Stimulated activated CD4-positive, alpha-beta T cell treated with anti-CD3 and anti-CD28 coated beads, TNF-alpha, amount 100 ng/mL, for 24 hours (primary cell): ENCODE measurements at regions not wholly inside any gene's neighbourhood (a gene's known extent, or its start where the extent isn't known, plus 50 kb on each side); places are given as distances from the start of the nearest gene placed in this dataset.
"Not testable (repeated sequence)": the region's sequence is repeated elsewhere in the genome, so short reads cannot be mapped to it uniquely, and the experiment has no call there.

Source experiments
- DNase-seq, 3 experiments: peaks; one replicate each; pipeline ENCODE4 v3.0.0-alpha.2; 2020; ENCODE audit warnings: low read depth in 3 of 3

DNA sequence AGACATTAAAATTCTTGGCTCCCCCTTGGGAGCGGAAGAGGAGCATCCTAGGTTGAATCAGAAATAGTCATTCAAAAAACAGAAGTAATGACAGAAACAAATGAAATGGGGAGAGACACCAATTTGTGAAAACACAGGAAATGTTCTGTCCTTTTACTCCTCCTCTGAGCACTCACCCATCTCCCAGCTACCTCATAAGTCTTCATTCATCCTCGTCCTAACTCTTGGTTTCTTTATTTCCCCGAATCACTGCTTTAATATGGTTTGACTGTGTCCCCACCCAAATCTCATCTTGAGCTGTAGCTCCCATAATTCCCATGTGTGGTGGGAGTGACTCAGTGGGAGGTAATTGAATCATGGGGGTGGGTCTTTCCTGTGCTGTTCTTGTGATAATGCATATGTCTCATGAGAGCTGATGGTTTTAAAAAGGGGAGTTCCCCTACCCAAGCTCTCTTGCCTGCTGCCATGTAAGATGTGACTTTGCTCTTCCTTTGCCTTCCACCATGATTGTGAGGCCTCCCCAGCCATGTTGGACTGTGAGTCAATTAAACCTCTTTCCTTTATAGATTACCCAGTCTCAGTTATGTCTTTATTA is 579.7 kb upstream of the CBLB start:
- DNase-seq = not testable (repeated sequence)

DNA sequence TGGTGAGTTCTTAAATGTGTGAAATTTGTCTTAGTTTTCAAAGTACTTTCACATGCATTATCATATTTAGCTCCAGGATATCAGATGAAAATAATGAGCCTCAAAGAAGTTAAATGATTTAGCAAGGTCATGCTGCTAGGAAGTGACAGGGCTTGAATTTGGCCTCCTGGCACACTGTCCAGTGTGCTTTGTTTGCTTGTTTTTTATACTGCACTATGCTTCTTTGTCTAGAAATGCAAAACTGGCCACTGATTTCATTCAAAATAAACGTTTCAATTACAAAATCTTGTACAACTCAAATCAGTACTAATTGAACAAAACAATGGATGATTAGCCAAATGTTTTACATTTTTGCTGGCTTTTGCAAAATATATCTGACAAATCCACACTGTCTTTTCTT is 583.3 kb upstream of the CBLB start:
- DNase-seq = no peak

DNA sequence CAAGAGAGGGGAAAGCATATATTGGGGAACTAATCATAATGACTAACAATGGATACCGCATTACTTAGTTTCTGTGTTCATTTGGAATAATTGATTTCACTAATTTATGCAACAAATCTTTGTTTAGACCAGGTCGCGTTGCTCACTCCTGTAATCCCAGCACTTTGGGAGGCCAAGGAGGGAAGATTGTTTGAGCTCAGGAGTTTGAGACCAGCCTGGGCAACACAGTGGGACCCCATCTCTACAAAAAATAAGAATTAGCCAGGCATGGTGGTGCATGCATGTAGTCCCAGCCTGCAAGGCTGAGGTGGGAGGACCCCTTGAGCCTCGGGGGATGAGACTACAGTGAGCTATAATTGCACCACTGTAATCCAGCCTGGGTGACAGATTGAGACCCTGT is 585.7 kb upstream of the CBLB start:
- DNase-seq = no peak

DNA sequence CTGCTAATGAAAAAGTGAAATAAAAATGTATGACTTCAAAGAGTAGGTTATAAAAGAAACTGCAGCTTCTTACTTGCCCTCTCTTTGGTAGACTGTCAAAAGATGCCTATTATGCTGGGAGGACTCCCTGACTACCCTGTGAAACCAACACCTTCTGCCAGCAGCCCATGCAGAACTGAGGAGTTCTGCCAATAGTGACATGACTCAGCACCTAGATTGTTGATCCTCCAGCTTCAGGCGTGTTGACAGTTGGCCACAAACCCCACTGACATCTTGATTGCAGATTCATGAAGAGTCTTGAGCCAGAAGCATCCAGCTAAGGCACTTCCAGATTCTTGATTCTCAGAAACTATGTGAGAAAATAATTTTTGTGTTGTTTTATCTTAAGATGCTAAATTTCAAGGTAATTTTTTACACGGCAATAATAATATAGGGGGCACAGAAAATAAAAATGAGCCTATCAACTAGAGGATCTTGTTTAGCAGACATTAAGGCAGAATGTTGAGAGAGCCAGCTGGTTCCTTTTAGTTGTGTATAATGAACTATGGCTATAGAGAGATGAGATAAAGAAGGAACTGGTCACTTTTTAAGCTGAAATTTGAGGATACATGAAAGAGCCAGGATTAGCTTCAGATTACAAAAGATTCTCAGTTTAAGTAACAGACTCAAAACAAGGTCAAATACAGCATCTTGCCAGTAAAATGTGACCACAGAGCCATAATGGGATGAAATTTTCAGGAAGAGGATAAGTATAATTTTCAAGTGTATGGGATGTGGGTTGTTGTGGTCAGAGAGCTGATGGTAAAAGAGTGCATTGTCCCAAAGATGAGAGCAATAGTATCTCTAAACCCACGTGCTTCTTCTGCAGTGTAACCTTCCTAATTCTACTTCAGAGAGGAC is 588.7 kb upstream of the CBLB start:
- DNase-seq = peak in 1 of 3 experiments; percentile 16

DNA sequence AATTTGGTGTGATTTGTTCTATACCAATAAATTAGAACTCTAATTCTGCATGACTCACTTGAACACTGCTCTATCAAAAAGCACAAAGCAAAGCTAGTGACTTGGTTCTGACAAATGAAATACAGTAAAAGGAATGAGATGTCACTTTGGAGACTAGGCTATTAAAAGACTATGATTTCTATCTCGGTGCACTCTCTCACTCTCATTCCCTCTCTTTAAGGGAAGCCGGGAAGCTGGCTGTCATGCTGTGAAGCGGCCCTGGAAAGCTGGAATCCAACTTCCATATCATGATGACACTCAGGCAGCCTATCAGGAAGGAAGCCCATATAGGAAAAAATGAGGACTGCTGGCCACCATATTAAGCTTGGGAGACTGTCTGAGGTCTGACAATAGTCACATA is 590.1 kb upstream of the CBLB start:
- no peak for DNase-seq

DNA sequence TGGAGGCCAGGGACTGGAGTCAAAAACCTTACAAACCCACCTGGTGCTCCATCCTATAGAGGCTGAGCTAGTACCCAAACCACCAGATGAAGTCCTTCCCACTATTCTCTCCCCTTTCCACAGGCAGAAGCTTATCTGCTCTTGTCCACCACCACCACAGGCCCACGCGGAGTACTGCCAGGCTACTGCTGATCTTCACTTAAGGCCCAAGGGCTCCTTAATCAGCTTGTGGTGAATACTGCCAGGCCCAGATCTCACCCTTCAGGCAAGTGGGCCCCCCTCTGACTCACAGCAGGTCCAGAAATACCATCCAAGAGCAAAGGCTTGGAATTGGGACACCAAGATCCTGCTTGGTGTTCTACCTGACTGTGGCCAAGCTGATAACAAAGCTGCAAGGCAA is 598.1 kb upstream of the CBLB start:
- DNase-seq = no peak

DNA sequence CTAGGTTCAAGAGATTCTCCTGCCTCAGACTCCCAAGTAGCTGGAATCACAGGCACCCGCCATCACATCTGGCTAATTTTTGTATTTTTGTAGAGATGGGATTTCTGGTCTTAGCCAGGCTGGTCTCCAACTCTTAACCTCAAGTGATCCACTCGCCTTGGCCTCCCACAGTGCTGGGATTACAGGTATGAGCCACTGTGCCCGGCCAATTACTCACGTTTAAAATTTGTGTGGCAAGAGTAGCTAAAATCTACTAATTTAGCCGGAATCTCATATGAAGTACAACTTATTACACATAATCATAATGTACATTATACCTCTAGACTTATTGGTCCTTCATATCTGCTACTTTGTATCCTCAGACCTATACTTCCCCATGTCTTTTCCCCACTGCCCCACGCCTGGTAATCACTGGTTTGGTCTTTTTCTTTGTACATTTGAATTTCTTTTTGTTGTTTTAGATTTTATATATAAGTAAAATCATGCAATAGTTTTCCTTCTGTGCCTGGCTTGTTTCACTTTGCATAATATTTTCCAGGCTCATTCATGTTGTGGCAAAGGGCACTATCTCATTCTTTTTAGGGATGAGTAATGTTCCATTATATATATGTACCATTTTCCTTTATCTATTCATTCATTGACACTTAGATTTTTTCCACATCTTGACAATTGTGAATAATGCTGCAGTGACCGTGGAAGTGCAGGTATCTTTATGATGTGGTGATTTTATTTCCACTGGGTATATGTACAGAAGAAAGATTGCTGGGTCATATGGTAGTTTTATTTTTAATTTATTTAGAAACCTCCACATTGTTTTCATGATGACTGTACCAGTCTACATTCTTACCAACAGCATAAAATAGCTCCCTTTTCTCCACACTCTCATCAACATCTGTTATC is 605.0 kb upstream of the CBLB start:
- DNase-seq = peak in 2 of 3 experiments; percentile 6 to 29

DNA sequence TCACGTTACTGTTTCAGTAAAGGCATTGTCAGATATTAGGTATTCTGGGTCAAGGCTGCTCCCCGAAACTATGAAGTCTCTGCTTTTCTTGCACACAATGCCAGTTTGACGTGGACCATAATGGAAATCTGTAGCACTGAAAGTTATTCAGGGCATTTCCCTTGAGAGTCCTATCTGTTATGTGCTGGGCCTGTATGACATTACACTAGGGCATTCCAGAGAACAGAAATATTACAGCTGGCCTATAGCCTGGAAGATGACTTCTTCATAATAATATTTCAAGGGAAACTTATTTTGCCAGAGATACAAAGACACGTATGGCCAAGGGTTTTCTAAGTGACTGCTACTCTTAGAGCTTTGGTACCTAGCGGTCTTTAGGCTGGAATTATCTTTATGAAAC is 613.6 kb upstream of the CBLB start:
- DNase-seq = no peak

DNA sequence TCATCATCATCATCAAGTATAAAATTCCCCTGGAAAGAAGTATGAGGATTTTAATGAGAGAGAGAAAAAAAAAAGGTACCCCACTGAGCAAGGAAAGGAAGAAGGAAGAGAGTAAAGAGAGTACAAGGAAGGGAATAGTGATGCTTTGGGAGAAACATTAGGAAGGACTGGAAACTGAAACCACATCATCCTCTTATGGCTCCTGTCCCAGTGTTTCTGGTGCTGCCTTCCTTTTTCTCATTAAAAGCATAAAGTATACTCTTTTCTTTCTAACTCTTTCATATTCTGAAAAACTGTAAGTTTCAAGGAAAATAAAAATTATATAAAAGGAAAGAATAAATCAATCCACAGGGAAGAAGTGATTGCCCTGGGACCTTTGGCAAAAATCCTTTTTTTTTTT is 616.4 kb upstream of the CBLB start:
- DNase-seq = no peak

DNA sequence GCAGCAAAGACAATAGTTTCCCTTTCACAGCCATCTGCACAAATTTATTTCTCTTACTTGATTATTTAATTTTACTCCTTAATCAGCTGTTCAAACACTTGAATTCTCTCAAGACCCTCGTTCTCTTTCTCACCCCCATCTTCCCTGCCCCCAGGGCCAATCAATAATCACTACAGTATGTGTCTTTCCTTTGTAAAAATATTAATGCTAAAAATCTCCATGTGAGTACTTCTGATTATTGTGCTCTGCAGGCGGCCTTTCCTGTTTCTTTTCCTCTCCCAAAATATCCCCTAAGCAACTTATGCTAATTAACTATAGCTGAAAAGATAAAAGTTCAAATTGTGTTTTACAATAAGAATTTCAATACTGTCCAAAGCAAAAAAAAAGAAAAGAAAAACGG is 617.0 kb upstream of the CBLB start:
- no peak for DNase-seq

DNA sequence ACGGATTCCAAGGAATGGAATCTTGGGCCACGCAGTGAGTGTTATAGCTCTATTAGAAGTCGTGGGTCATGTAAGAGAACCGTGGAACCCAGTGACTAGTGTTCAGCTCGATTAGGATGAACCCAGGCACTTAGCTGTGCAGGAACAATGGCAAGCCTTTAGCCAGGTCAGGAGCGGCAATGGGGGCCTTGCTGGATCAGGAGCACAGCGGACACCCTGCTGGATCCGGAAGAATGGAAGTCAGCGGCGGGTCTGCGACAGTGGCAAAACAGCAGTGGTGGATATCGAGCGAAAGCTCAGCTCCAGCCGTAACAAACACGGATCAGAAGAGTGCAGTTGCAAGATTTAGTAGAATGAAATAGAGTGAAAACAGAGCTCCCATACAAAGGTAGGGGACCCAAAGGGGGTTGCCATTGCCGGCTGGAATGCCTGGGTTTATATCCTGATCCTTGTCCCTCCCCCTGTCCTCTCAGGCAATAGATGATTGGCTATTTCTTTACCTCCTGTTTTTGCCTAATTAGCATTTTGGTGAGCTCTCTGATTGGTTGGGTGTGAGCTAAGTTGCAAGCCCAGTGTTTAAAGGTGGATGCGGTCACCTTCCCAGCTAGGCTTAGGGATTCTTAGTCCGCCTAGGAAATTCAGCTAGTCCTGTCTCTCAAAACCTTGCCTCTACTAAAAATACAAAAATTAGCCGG is 618.3 kb upstream of the CBLB start:
- DNase-seq = not testable (repeated sequence)

DNA sequence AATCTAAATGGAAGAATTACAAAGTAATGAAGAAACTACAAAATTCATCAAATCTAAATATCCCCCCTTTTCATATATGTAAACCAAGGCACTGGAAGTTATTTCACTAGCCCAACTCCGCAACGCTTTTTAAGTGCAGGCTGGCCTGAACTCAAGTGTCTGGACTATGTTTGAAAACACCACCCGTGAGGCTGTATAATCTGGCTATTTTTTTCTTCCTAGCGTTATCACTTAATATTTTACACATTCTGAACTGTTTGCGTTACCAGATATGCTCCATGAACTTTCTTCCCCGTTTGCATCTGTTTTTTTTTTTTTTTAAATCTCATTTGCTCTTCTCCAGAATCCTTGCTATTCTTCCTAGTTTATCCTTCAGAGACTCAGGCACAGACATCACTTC is 619.5 kb upstream of the CBLB start:
- no peak for DNase-seq

DNA sequence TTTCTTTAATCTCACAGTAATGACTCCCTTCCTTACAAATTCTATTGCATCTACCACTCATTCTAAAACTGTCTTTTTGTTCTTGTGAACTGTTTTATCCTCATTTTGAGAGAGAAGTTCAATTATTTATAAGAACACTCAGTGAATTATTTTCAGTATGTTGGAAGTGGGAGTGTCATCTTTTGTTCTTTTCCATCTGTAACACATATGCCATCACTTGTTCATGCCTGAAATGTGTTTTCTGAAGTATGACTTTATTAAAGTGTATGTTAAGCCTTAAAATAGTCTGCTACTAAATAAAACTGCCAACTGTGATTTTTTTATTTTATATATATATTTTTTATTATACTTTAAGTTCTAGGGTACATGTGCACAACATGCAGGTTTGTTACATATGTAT is 623.0 kb upstream of the CBLB start:
- DNase-seq = no peak

DNA sequence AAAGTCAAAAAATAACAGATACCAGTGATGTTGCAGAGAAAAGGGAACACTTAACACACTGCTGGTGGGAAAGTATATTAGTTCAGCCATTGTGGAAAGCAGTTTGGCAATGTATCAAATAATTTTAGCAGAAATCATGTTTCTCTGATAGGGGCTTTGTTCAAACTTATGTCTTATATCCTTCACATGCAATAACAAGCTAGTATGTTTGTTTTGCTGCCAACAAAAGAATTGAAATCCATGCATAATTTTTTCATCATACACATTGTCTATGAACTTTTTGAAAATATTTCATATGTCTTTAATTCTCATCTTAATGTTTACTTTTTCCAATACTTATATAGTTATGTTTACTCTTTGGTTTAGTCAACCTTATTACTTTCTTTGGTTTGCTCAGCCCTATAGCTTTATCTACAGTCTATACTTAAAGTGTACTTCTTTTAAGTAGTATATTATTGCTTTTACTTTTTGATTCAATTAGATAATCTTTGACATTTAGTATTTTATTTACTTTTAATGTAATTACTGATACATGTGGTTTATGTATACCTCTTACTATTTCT is 639.6 kb upstream of the CBLB start:
- DNase-seq = no peak

DNA sequence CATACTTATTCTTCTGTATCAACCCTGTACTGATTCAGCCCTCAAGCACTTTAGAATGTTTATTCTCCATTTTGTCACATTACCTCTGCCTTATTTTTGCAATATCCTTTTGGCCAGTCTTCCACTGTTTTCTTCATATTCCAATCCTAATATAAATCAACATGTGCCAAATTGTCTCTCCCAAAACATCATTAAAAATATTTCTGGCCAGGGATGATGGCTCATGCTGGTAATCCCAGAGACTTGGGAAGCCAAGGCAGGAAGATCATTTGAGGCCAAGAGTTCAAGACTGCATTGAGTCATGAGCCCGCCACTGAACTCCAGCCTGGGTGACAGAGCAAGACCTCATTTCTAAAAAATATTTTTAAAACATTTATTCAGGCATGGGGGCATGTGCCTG is 641.4 kb upstream of the CBLB start:
- DNase-seq = no peak

DNA sequence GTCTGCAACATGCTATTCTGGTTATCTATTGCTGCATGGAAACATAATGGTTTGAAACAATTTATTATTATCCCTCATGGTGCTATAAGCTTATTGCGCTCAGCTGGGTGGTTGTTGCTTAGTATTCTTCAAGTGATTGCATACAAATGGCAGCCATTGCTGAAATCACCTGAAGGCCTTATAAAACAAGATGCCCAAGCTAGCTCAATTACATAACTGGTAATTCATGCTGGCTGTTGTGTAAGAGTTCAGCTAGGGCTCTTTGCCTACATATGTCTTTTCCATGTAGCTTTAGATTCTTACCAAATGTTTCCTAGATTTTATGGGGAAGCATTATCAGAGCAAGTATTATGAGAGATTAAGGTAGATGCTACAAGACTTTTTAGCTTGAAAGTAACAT is 644.0 kb upstream of the CBLB start:
- no peak for DNase-seq

DNA sequence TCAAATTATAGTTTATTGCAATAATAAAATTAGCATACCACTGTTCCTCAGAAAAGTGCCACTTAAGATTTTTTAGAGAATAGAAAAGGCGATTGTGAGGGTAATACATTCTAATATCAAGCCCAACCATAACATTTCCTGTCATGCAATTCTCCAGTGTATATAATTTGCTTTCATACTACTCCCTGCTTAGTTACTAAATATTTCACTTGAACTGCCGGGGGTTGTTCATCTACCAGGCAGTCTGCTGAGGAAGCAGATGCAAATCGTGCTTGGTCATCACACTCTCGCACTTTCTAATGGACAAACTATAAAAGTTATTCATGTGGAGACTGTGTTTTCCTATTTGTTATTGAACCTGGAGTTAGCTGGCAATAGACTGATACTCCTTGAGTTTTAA is 645.6 kb upstream of the CBLB start:
- no peak for DNase-seq

DNA sequence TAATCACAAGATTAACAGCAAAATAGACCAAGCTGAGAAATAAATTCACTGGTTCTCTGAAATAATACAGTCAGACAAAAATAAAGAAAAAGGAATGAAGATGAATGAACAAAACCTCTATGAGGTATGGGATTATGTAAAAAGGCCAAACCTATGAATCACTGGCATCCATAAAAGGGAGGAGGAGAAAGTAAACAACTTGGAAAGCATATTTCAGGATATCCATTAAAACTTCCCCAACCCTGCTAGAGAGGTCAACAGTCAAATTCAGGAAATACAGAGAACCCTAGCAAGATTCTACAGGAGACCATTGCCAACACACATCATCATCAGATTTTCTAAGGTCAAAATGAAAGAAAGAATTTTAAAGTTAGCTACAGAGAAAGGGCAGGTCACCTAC is 649.7 kb upstream of the CBLB start:
- DNase-seq = no peak

DNA sequence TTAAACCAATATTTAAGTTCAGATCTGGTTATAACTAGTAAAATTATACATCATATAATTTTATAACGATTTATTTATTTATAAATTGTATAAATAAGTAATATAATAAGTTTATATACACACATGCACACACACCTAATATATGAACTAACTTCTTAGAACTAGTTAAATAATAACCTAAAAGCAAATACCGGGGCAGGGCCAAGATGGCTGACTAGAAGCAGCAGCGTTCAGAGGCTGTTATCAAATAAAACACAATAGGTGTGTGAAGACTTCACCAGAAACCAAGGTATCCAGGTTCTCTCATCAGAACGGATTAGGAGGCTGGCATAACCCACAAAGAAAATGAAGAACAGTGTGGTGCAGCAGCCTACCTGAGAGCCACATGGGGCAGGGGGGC is 653.6 kb upstream of the CBLB start:
- DNase-seq = no peak

DNA sequence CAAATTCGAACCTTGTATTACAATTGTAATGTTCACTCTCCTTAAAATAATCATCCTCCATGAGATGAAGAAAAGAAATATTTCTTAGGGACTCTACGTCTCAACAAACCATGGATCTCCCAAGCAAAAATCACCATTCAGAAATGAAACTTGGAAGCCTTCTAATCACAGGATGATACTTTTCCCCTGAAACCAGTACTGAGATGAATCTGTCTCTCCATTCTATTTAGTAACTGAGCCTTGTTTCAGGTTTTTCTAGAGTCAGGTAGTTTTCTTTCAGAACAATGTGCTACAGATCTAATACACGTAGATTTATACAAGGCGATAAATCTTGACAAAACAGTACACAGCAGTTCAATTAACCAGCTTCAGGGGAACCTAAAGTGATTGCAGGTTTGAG is 660.1 kb upstream of the CBLB start:
- no peak for DNase-seq

DNA sequence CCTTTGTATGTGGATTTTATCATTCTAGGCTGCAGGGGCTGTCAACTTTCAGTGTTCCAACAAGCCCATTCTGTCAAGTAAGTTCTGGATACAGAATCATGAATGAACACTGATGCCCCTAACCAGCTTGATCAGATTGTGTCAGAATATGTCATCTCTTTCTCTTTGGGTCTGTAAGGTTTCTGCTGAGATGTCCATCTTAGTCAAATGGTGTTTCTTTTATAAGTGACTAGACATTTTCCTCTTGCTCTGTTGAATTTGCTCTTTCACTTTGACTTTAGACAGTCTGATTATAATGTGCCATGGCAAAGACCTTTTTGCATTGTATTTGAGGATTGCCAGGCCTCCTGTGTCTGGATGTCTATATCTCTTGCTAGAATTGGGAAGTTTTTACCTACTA is 660.9 kb upstream of the CBLB start:
- no peak for DNase-seq

DNA sequence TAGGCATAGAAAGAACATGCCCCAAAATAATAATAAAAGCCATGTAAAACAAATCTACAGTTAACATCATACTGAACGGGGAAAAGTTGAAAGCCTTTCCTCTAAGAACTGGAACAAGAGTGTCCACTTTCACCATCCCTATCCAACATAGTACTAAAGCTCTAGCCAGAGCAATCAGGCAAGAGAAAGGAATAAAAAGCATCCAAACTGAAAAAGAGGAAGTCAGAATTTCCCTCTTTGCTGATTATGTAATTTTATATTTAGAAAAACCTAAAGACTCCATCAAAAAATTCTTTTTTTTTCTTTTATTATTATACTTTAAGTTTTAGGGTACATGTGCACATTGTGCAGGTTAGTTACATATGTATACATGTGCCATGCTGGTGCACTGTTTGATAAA is 661.6 kb upstream of the CBLB start:
- DNase-seq = no peak
